Astrocyte (in vitro differentiated cells and primary cell): ENCODE measurements at regions not wholly inside any gene's neighbourhood (a gene's known extent, or its start where the extent isn't known, plus 50 kb on each side); places are given as distances from the start of the nearest gene placed in this dataset.

ENCODE experiments used
- DNase-seq: peaks from one replicate; pipeline ENCODE4 v3.0.0-alpha.2; 2010; ENCODE audit warnings: low read depth
- FAIRE-seq: peaks from 2 replicates; lab custom pipeline; 2011; peaks lifted over from hg19 to GRCh38; lab: Jason Lieb, UNC
- H2AFZ ChIP-seq: 2 replicates; pipeline ENCODE4 v1.6.0; 2012; ENCODE audit warnings: low read depth, low read length, inconsistent platforms
- H3K27ac ChIP-seq: 2 replicates; pipeline ENCODE4 v1.5.1; 2011; ENCODE audit warnings: low read depth, low read length, inconsistent platforms
- H3K27me3 ChIP-seq: 2 replicates; pipeline ENCODE4 v1.6.0; 2011; ENCODE audit warnings: low read length, inconsistent platforms; ENCODE audit not compliant: insufficient read depth
- H3K36me3 ChIP-seq: 2 replicates; pipeline ENCODE4 v1.5.1; 2011; ENCODE audit warnings: low read length, inconsistent platforms; ENCODE audit not compliant: insufficient read depth
- H3K4me1 ChIP-seq: 2 replicates; pipeline ENCODE4 v1.5.1; 2011; ENCODE audit warnings: low read length, inconsistent platforms; ENCODE audit not compliant: insufficient read depth
- H3K4me2 ChIP-seq: 2 replicates; pipeline ENCODE4 v1.6.0; 2012; ENCODE audit warnings: low read length, inconsistent platforms
- H3K4me3 ChIP-seq: 2 replicates; pipeline ENCODE4 v1.5.1; 2011; ENCODE audit warnings: low read depth, mild to moderate bottlenecking, low read length, inconsistent platforms; ENCODE audit not compliant: insufficient read depth
- H3K79me2 ChIP-seq: 2 replicates; pipeline ENCODE4 v1.6.0; 2012; ENCODE audit warnings: mild to moderate bottlenecking, low read length, inconsistent platforms; ENCODE audit not compliant: insufficient read depth
- H3K9ac ChIP-seq: 2 replicates; pipeline ENCODE4 v1.6.0; 2012; ENCODE audit warnings: mild to moderate bottlenecking, low read length, inconsistent platforms
- H3K9me3 ChIP-seq: 2 replicates; pipeline ENCODE4 v1.5.1; 2012; ENCODE audit warnings: low read depth, mild to moderate bottlenecking, low read length, inconsistent platforms; ENCODE audit not compliant: insufficient read depth
- H4K20me1 ChIP-seq: 2 replicates; pipeline ENCODE4 v1.6.0; 2012; ENCODE audit warnings: low read length, inconsistent platforms; ENCODE audit not compliant: insufficient read depth
- H3K27ac Mint-ChIP-seq: one replicate; pipeline ENCODE4 v1.8.0; 2021; ENCODE audit warnings: mild to moderate bottlenecking, mixed read lengths; ENCODE audit not compliant: unreplicated experiment
- H3K27me3 Mint-ChIP-seq: one replicate; pipeline ENCODE4 v1.8.0; 2021; ENCODE audit warnings: low read depth, mixed read lengths; ENCODE audit not compliant: unreplicated experiment
- H3K36me3 Mint-ChIP-seq: one replicate; pipeline ENCODE4 v1.8.0; 2021; ENCODE audit warnings: low read depth, mixed read lengths; ENCODE audit not compliant: unreplicated experiment
- H3K4me1 Mint-ChIP-seq: one replicate; pipeline ENCODE4 v1.8.0; 2021; ENCODE audit warnings: low read depth, mixed read lengths; ENCODE audit not compliant: unreplicated experiment
- H3K4me3 Mint-ChIP-seq: one replicate; pipeline ENCODE4 v1.8.0; 2021; ENCODE audit warnings: mild to moderate bottlenecking, moderate library complexity, mixed read lengths; ENCODE audit not compliant: unreplicated experiment
- H3K9me3 Mint-ChIP-seq: one replicate; pipeline ENCODE4 v1.8.0; 2021; ENCODE audit warnings: mild to moderate bottlenecking, mixed read lengths; ENCODE audit not compliant: unreplicated experiment
- EZH2 ChIP-seq: IDR thresholded peaks from 2 replicates; pipeline ENCODE4 v1.6.1; 2012; ENCODE audit warnings: mild to moderate bottlenecking, low read length, inconsistent platforms; ENCODE audit not compliant: insufficient read depth
- TF ChIP-seq, protein P1 (sequence below): IDR thresholded peaks from 2 replicates; pipeline ENCODE4 v1.5.1; 2011; ENCODE audit warnings: low read depth, mild to moderate bottlenecking, inconsistent platforms, low read length, moderate library complexity; ENCODE audit not compliant: insufficient read depth

GRCh38 chr5:174834081-174834480 is 109.7 kb downstream of the MSX2 start:
- Histone ChIP-seq H3K4me2 (no peak overlapping the region), H3K9ac (no peak overlapping the region), H3K79me2 (no peaks in the 10 kb centered on the region), H4K20me1 (no peaks in the 10 kb centered on the region), H3K27ac (no peak overlapping the region), H3K36me3 (no peaks in the 10 kb centered on the region), H3K4me3 (no peak overlapping the region), H3K4me1 (peaks cover 10% of the 10 kb centered on the region), H3K9me3 (no peaks in the 10 kb centered on the region), H2AFZ (no peak overlapping the region), H3K27me3 (no peaks in the 10 kb centered on the region)
- Mint-ChIP-seq H3K9me3 (peaks cover 9% of the 10 kb centered on the region), H3K27ac (no peak overlapping the region), H3K4me1 (peaks cover 6% of the 10 kb centered on the region), H3K4me3 (no peak overlapping the region), H3K27me3 (peaks cover 14% of the 10 kb centered on the region), H3K36me3 (no peaks in the 10 kb centered on the region)
- FAIRE-seq (no peak), DNase-seq (no peak)
- TF ChIP-seq, protein P1, sequence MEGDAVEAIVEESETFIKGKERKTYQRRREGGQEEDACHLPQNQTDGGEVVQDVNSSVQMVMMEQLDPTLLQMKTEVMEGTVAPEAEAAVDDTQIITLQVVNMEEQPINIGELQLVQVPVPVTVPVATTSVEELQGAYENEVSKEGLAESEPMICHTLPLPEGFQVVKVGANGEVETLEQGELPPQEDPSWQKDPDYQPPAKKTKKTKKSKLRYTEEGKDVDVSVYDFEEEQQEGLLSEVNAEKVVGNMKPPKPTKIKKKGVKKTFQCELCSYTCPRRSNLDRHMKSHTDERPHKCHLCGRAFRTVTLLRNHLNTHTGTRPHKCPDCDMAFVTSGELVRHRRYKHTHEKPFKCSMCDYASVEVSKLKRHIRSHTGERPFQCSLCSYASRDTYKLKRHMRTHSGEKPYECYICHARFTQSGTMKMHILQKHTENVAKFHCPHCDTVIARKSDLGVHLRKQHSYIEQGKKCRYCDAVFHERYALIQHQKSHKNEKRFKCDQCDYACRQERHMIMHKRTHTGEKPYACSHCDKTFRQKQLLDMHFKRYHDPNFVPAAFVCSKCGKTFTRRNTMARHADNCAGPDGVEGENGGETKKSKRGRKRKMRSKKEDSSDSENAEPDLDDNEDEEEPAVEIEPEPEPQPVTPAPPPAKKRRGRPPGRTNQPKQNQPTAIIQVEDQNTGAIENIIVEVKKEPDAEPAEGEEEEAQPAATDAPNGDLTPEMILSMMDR: no peak
- no peak for TF ChIP-seq EZH2

- no peak overlapping the region for H3K4me3 Mint-ChIP-seq
- DNase-seq (no peak), FAIRE-seq (no peak)
- H3K36me3 Mint-ChIP-seq: no peaks in the 10 kb centered on the region
- TF ChIP-seq, protein P1: no peak
- no peak for TF ChIP-seq EZH2
- H3K9me3 Mint-ChIP-seq: peaks cover 7% of the 10 kb centered on the region
- no peak overlapping the region for H2AFZ ChIP-seq
- no peak overlapping the region for H3K27ac ChIP-seq
- H3K27me3 ChIP-seq: no peaks in the 10 kb centered on the region
- peaks cover 14% of the 10 kb centered on the region for H3K27me3 Mint-ChIP-seq
- no peak overlapping the region for H3K9ac ChIP-seq
- no peaks in the 10 kb centered on the region for H3K79me2 ChIP-seq
- H3K4me1 ChIP-seq: peaks cover 7% of the 10 kb centered on the region
- no peaks in the 10 kb centered on the region for H4K20me1 ChIP-seq
- no peak overlapping the region for H3K4me3 ChIP-seq
- peaks cover 6% of the 10 kb centered on the region for H3K4me1 Mint-ChIP-seq
- no peaks in the 10 kb centered on the region for H3K36me3 ChIP-seq
- no peak overlapping the region for H3K27ac Mint-ChIP-seq
- no peaks in the 10 kb centered on the region for H3K9me3 ChIP-seq
- no peak overlapping the region for H3K4me2 ChIP-seq
Measured at GRCh38 chr5:174832811-174833210, 108.4 kb downstream of the MSX2 start.

DNA sequence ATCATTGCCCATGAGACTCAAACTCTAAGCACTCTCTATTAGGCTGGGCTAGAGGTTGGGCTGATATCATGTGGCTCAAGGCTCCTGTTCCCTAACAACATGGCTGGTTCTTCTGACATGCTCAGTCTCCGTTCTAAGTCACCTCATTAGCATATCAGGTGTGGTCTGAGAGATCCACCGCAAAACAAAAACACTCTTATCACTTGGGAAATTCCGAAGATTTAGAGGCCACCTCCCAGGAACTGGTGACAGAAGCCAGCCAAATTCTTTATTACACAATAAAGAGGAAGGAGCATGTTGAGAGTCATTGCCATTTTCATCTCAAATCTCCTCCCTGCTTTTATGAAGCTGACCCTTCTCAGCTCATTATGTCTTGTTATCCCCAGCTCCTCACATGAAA is 107.6 kb downstream of the MSX2 start:
- no peak overlapping the region for H3K9ac ChIP-seq
- no peaks in the 10 kb centered on the region for H3K9me3 ChIP-seq
- peak overlapping the region; percentile 21 for H2AFZ ChIP-seq
- no peaks in the 10 kb centered on the region for H3K36me3 ChIP-seq
- Mint-ChIP-seq H3K9me3 (peaks cover 7% of the 10 kb centered on the region), H3K27me3 (peaks cover 14% of the 10 kb centered on the region), H3K4me1 (peaks cover 4% of the 10 kb centered on the region), H3K27ac (no peak overlapping the region), H3K36me3 (no peaks in the 10 kb centered on the region), H3K4me3 (no peak overlapping the region)
- DNase-seq (peak; percentile 22), FAIRE-seq (no peak)
- H3K4me2 ChIP-seq: no peak overlapping the region
- H3K4me1 ChIP-seq: peaks cover 7% of the 10 kb centered on the region
- H4K20me1 ChIP-seq: no peaks in the 10 kb centered on the region
- no peak overlapping the region for H3K27ac ChIP-seq
- no peak for TF ChIP-seq EZH2
- TF ChIP-seq, protein P1: no peak
- no peaks in the 10 kb centered on the region for H3K79me2 ChIP-seq
- no peak overlapping the region for H3K4me3 ChIP-seq
- no peaks in the 10 kb centered on the region for H3K27me3 ChIP-seq
